Smooth muscle cell (in vitro differentiated cells): ENCODE measurements at regions not wholly inside any gene's neighbourhood (a gene's known extent, or its start where the extent isn't known, plus 50 kb on each side); places are given as distances from the start of the nearest gene placed in this dataset.

ENCODE experiments used
- DNase-seq: peaks from one replicate; lab custom pipeline; 2025; ENCODE audit not compliant: unreplicated experiment; lab: John Stamatoyannopoulos, UW
- H2AFZ ChIP-seq: fragments of 200-600 bp; sonication (generic); 2 replicates; pipeline ENCODE4 v1.6.0; 2016; ENCODE audit warnings: antibody characterized with exemption, low read depth, mild to moderate bottlenecking
- H3F3A ChIP-seq: fragments of 200-600 bp; sonication (generic); 2 replicates; pipeline ENCODE4 v1.6.0; 2017; ENCODE audit warnings: antibody characterized with exemption, low read depth
- H3K27ac ChIP-seq: fragments of 200-600 bp; sonication (generic); 2 replicates; pipeline ENCODE4 v1.5.1; 2016; ENCODE audit warnings: low read depth, mild to moderate bottlenecking
- H3K27me3 ChIP-seq: fragments of 200-600 bp; sonication (generic); 2 replicates; pipeline ENCODE4 v1.6.1; 2016; ENCODE audit warnings: low read depth, mild to moderate bottlenecking
- H3K36me3 ChIP-seq: fragments of 200-600 bp; sonication (generic); 2 replicates; pipeline ENCODE4 v1.5.1; 2016; ENCODE audit warnings: low read depth
- H3K4me1 ChIP-seq: fragments of 200-600 bp; sonication (generic); 2 replicates; pipeline ENCODE4 v1.5.1; 2016; ENCODE audit warnings: low read depth
- H3K4me2 ChIP-seq: fragments of 200-600 bp; sonication (generic); 2 replicates; pipeline ENCODE4 v1.6.0; 2016; ENCODE audit warnings: mild to moderate bottlenecking
- H3K4me3 ChIP-seq: fragments of 200-600 bp; sonication (generic); 2 replicates; pipeline ENCODE4 v1.5.1; 2016; ENCODE audit warnings: mild to moderate bottlenecking
- H3K79me2 ChIP-seq: fragments of 200-600 bp; sonication (generic); 2 replicates; pipeline ENCODE4 v1.6.0; 2016; ENCODE audit warnings: low read depth, mild to moderate bottlenecking
- H3K9ac ChIP-seq: fragments of 200-600 bp; sonication (generic); 2 replicates; pipeline ENCODE4 v1.6.0; 2016; ENCODE audit warnings: low read depth
- H3K9me3 ChIP-seq: fragments of 200-600 bp; sonication (generic); replicated peaks from 2 replicates; pipeline ENCODE4 v1.5.1; 2016; ENCODE audit warnings: low read depth
- H4K20me1 ChIP-seq: fragments of 200-600 bp; sonication (generic); 2 replicates; pipeline ENCODE4 v1.6.0; 2016; ENCODE audit warnings: low read depth
- WGBS: methylation state at CpG from one replicate; pipeline ENCODE4 v1.1.7; 2016; ENCODE audit warnings: low lambda C conversion rate; 5-methylcytosine and 5-hydroxymethylcytosine counted together
- TF ChIP-seq, protein P1 (sequence below): fragments of 200-600 bp; sonication (generic); IDR thresholded peaks from 2 replicates; pipeline ENCODE4 v1.5.1; 2017; ENCODE audit warnings: borderline replicate concordance, mild to moderate bottlenecking, antibody characterized with exemption; ENCODE audit not compliant: insufficient read depth, poor library complexity, severe bottlenecking

- H3K4me1 ChIP-seq = no peaks in the 10 kb centered on the region
- no peak overlapping the region for H3K4me3 ChIP-seq
- H3K36me3 ChIP-seq = no peaks in the 10 kb centered on the region
- no peak for DNase-seq
- no peak overlapping the region for H2AFZ ChIP-seq
- no peaks in the 10 kb centered on the region for H4K20me1 ChIP-seq
- H3K9me3 ChIP-seq = no peaks in the 10 kb centered on the region
- H3K27ac ChIP-seq = no peak overlapping the region
- TF ChIP-seq, protein P1, sequence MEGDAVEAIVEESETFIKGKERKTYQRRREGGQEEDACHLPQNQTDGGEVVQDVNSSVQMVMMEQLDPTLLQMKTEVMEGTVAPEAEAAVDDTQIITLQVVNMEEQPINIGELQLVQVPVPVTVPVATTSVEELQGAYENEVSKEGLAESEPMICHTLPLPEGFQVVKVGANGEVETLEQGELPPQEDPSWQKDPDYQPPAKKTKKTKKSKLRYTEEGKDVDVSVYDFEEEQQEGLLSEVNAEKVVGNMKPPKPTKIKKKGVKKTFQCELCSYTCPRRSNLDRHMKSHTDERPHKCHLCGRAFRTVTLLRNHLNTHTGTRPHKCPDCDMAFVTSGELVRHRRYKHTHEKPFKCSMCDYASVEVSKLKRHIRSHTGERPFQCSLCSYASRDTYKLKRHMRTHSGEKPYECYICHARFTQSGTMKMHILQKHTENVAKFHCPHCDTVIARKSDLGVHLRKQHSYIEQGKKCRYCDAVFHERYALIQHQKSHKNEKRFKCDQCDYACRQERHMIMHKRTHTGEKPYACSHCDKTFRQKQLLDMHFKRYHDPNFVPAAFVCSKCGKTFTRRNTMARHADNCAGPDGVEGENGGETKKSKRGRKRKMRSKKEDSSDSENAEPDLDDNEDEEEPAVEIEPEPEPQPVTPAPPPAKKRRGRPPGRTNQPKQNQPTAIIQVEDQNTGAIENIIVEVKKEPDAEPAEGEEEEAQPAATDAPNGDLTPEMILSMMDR = no peak
- WGBS = 64% methylated on average over 10 of the region's 10 CpGs
- no peaks in the 10 kb centered on the region for H3K79me2 ChIP-seq
- H3K27me3 ChIP-seq = no peaks in the 10 kb centered on the region
- H3K4me2 ChIP-seq = no peak overlapping the region
- H3F3A ChIP-seq = no peaks in the 10 kb centered on the region
- no peak overlapping the region for H3K9ac ChIP-seq
Measured at GRCh38 chr18:38551881-38552280, 986.3 kb upstream of the CELF4 start.

- Histone ChIP-seq H3K36me3 (no peaks in the 10 kb centered on the region), H3K27me3 (no peaks in the 10 kb centered on the region), H3K4me3 (no peak overlapping the region), H2AFZ (no peak overlapping the region), H4K20me1 (no peaks in the 10 kb centered on the region), H3K9me3 (no peaks in the 10 kb centered on the region), H3K79me2 (no peaks in the 10 kb centered on the region), H3K4me2 (no peak overlapping the region), H3F3A (no peaks in the 10 kb centered on the region), H3K9ac (no peak overlapping the region), H3K27ac (no peak overlapping the region), H3K4me1 (no peaks in the 10 kb centered on the region)
- 74% methylated on average over 1 of the region's 1 CpG for WGBS
- TF ChIP-seq, protein P1 = peak; percentile 20
- DNase-seq = no peak
Measured at GRCh38 chr18:38545071-38545470, 979.5 kb upstream of the CELF4 start.

DNA sequence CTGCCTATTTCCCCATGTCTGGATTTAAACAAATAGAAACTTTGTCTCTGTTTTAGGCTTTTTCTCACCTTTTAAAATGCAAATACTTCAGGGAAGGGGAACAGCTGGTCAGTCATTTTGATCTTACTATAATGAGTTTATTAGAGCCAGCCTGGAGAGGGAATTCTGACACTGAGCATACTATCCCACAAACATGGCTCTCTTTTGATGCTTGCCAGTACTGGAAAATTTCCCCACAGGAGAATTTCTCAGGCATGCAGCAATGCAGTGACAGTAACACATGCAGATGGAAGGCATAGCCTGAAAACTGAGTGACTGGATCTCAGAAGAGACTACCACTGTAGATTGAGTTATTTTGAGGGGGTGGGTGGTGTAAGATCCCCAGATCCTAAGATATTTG lies 974.3 kb upstream of the CELF4 start:
- DNase-seq = no peak
- Histone ChIP-seq H3K36me3 (no peaks in the 10 kb centered on the region), H3K9me3 (no peaks in the 10 kb centered on the region), H3K4me1 (peaks cover 13% of the 10 kb centered on the region), H2AFZ (no peak overlapping the region), H3K4me2 (no peak overlapping the region), H3K4me3 (no peak overlapping the region), H3K79me2 (no peaks in the 10 kb centered on the region), H3K27me3 (no peaks in the 10 kb centered on the region), H3K27ac (no peak overlapping the region), H3K9ac (no peak overlapping the region), H4K20me1 (no peaks in the 10 kb centered on the region), H3F3A (no peaks in the 10 kb centered on the region)
- TF ChIP-seq, protein P1 = no peak

DNA sequence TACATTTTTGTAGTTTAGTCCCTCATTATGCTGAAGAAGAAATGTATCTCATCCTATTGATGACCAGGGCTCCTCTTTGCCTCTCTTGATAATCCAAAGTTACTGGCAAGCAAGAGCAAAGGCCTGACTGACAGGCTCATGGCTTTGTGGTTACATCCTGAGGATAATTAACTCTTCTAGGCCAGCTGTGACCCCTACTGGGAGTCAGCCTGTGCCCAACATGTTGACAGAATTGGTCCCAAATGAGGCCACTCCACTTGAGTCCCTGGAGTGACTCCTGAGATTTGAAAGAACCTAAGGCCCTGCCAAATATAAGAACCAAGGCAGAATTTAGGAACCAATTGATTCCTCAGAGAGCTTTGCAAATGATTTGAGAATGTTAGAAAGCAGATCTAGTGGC lies 973.8 kb upstream of the CELF4 start:
- Histone ChIP-seq H3F3A (no peaks in the 10 kb centered on the region), H2AFZ (no peak overlapping the region), H3K36me3 (no peaks in the 10 kb centered on the region), H4K20me1 (no peaks in the 10 kb centered on the region), H3K4me1 (peaks cover 13% of the 10 kb centered on the region), H3K4me2 (no peak overlapping the region), H3K4me3 (no peak overlapping the region), H3K79me2 (no peaks in the 10 kb centered on the region), H3K27ac (no peak overlapping the region), H3K9me3 (no peaks in the 10 kb centered on the region), H3K27me3 (no peaks in the 10 kb centered on the region), H3K9ac (no peak overlapping the region)
- DNase-seq = no peak
- TF ChIP-seq, protein P1 = no peak
